Common myeloid progenitor, CD34-positive (primary cell): ENCODE measurements at regions not wholly inside any gene's neighbourhood (a gene's known extent, or its start where the extent isn't known, plus 50 kb on each side); places are given as distances from the start of the nearest gene placed in this dataset.
A peak's percentile ranks its signal among the peaks of the same experiment; 100 is the strongest.

Source experiments
- CTCF ChIA-PET: fragments of 350-600 bp; sonication (Branson Sonifier 250); formaldehyde crosslinking; loops from one replicate; lab custom pipeline; 2021; ENCODE audit warnings: antibody characterized with exemption; lab: Charles Lee
- POLR2A ChIA-PET: fragments of 350-600 bp; sonication (Branson Sonifier 250); formaldehyde crosslinking; loops from one replicate; lab custom pipeline; 2021; ENCODE audit warnings: antibody characterized with exemption; lab: Charles Lee
- DNase-seq, 3 donors: peaks; one replicate each; pipeline versions ENCODE4 v3.0.0 to v3.0.0-alpha.2; 2013
- H3K27ac ChIP-seq, 2 experiments: 1 replicate in 1 of 2; 2 replicates in 1 of 2; pipeline ENCODE4 v1.7.0; 2013; ENCODE audit warnings: inconsistent platforms in 2 of 2, low read length in 2 of 2, mild to moderate bottlenecking in 2 of 2, low read depth in 1 of 2, moderate library complexity in 1 of 2; ENCODE audit not compliant: severe bottlenecking in 2 of 2, insufficient read depth in 1 of 2, poor library complexity in 1 of 2
- H3K27me3 ChIP-seq, 5 experiments: replicated peaks in 2 of 5; 1 replicate in 3 of 5; 2 replicates in 2 of 5; pipeline versions ENCODE4 v1.6.1 to v1.7.0; 2013; ENCODE audit warnings: low read length in 4 of 5, mild to moderate bottlenecking in 2 of 5, moderate library complexity in 2 of 5, inconsistent platforms in 1 of 5; ENCODE audit not compliant: insufficient read depth in 5 of 5, control insufficient read depth in 4 of 5
- H3K36me3 ChIP-seq, 4 experiments: 1 replicate in 2 of 4; 2 replicates in 2 of 4; pipeline versions ENCODE4 v1.6.1 to v1.7.0; 2013; ENCODE audit warnings: low read length in 3 of 4, control low read depth in 1 of 4, mild to moderate bottlenecking in 1 of 4; ENCODE audit not compliant: control insufficient read depth in 4 of 4, insufficient read depth in 4 of 4
- H3K4me1 ChIP-seq, 4 experiments: 1 replicate in 3 of 4; 2 replicates in 1 of 4; pipeline versions ENCODE4 v1.6.1 to v1.7.1; 2013; ENCODE audit warnings: low read length in 3 of 4, mild to moderate bottlenecking in 3 of 4, control low read depth in 1 of 4, inconsistent platforms in 1 of 4, moderate library complexity in 1 of 4; ENCODE audit not compliant: control insufficient read depth in 4 of 4, insufficient read depth in 4 of 4; ENCODE audit errors: control extremely low read depth in 1 of 4
- H3K4me3 ChIP-seq, 7 experiments: 1 replicate in 4 of 7; 2 replicates in 3 of 7; pipeline versions ENCODE4 v1.5.1 to v1.7.0; 2013; ENCODE audit warnings: mild to moderate bottlenecking in 7 of 7, low read length in 6 of 7, moderate library complexity in 6 of 7, inconsistent platforms in 2 of 7, low read depth in 2 of 7, control low read depth in 1 of 7; ENCODE audit not compliant: insufficient read depth in 4 of 7, control insufficient read depth in 1 of 7; ENCODE audit errors: extremely low read depth in 1 of 7
- H3K9me3 ChIP-seq, 5 experiments: 1 replicate in 4 of 5; 2 replicates in 1 of 5; pipeline versions ENCODE4 v1.6.1 to v1.7.1; 2013; ENCODE audit warnings: low read length in 4 of 5, mild to moderate bottlenecking in 2 of 5, inconsistent platforms in 1 of 5, low read depth in 1 of 5, moderate library complexity in 1 of 5; ENCODE audit not compliant: control insufficient read depth in 4 of 5, insufficient read depth in 2 of 5; ENCODE audit errors: control extremely low read depth in 1 of 5
- WGBS: methylation state at CpG from one replicate; pipeline ENCODE4 v1.1.5; 2013; ENCODE audit not compliant: insufficient coverage; 5-methylcytosine and 5-hydroxymethylcytosine counted together

DNA sequence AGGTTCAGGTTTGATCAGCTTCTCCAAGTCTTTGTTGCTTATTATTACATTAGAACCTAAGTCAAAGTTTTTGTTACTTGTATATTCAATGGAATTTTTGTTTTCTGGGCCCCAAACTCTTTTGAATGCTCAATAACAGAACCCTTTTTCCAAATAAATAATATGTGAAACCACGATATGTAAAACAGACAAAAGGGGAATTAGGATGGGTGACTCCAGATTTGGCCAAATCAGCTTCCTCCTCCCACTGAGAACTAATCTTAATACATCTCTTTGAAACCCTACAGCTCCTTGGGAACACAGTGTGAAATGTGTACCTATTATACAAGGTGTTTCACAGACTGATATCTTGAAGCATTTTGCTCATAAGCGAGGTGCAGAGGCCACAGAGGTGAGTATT, 67.0 kb upstream of the TNFSF18 start:
- Histone ChIP-seq H3K36me3 (no peaks in the 10 kb centered on the region), H3K27ac (no peak overlapping the region), H3K4me1 (peaks cover 0 to 7% (median 2%) of the 10 kb centered on the region in 4 experiments), H3K4me3 (no peak overlapping the region), H3K27me3 (no peaks in the 10 kb centered on the region), H3K9me3 (peaks cover 0 to 2% (median 0%) of the 10 kb centered on the region in 5 experiments)
- ChIA-PET CTCF (interaction anchor here (0.6 kb wide), 1 partner anchor 29 kb away, joined by 3 read pairs; no protein-coding TSS in a partner anchor), POLR2A (no interaction called here)
- WGBS: 100% methylated on average over 1 of the region's 2 CpGs
- DNase-seq: no peak

DNA sequence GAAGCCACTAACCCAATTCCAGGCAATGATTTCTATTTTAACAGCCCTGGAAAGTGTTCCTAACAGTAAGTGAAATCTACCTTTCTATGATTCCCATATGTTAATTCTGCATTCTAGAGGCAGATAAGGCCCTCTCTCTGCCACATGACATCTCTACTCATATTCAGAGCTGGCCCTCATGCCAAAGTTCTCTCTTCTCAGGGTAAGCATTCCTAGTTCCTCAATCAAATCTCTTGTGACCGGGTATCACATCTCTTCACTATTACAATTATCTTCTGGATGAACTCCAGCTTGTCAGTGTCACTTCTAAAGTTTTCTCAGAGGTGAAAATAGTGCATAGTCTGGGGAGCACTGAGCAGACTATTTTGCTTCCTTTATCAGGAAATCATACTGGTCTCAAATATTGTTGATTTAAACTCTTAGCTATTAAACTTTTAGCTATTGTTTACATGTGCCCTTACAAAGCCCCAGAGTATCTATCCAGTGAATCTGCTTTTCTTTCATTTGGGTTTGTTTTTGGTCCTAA, 66.4 kb upstream of the TNFSF18 start:
- WGBS: no CpG with 5 or more reads among the region's 1 CpG
- H3K4me3 ChIP-seq: no peak overlapping the region
- H3K36me3 ChIP-seq: no peaks in the 10 kb centered on the region
- ChIA-PET CTCF (interaction anchor here (0.6 kb wide), 1 partner anchor 30 kb away, joined by 3 read pairs; no protein-coding TSS in a partner anchor), POLR2A (no interaction called here)
- no peaks in the 10 kb centered on the region for H3K27me3 ChIP-seq
- H3K9me3 ChIP-seq: peaks cover 0 to 2% (median 0%) of the 10 kb centered on the region in 5 experiments
- no peak overlapping the region for H3K27ac ChIP-seq
- peaks cover 0 to 2% (median under 1%) of the 10 kb centered on the region in 4 experiments for H3K4me1 ChIP-seq
- DNase-seq: no peak

DNA sequence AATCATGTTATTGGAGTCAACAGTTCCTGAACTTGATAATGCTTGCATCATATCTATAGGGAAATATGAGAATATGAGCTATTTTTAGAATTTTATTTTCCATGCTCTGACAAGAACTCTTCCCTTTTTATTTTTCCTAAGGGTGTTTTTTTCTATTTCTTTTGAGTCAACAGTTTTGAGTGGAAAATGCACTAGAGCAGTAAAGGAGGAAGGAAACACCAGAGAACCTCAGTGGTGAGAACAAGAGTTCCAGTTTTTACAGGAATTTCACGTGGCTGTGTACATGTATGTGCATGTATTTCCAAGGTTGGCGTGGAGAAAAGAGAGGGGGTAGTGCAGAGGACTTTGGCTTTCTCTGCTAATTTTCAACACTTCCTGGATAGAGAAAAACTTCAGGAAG, 63.6 kb upstream of the TNFSF18 start:
- H3K4me3 ChIP-seq: no peak overlapping the region
- H3K36me3 ChIP-seq: no peaks in the 10 kb centered on the region
- 44% methylated on average over 2 of the region's 2 CpGs for WGBS
- H3K9me3 ChIP-seq: no peaks in the 10 kb centered on the region
- DNase-seq: no peak
- no peaks in the 10 kb centered on the region for H3K27me3 ChIP-seq
- no peak overlapping the region for H3K27ac ChIP-seq
- CTCF ChIA-PET: interaction anchor here (1.0 to 1.1 kb wide), 2 partner anchors 9 to 39 kb away, joined by 3 read pairs; no protein-coding TSS in a partner anchor
- POLR2A ChIA-PET: no interaction called here
- H3K4me1 ChIP-seq: peaks cover 0 to 3% (median under 1%) of the 10 kb centered on the region in 4 experiments

DNA sequence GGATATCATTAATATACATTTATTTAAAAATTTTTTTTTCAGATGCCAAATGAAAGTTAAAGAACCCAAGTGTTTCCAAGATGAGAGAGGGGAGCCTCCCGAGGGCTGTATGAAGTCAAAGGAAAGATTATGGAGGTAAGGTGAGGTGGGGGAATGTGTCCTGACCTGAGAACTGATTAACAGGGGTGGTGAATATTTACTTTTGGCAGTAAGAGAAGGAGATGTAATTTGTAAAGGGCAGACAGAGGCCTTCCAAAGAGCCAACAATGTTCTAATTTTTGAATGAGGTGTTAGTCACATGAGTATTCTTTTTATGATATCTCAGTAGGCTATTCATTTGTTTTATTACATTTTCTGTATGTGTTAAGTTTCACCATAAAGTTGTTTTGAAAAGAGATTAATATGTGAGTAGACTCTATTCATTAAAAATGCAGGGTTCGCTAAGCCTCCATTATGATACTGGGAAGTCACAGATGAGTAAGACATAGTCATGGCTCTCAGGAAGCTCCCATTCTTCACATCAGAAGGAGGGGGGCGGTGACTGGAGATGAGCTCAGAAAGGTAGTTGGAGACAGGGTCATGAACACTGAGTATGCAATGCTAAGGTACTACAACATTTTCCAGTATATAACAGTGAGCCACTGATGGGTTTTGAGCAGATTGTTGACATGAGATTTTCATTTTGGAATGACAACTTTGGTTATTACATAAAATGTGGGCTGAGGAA, 62.4 kb upstream of the TNFSF18 start:
- Histone ChIP-seq H3K27me3 (no peaks in the 10 kb centered on the region), H3K36me3 (no peaks in the 10 kb centered on the region), H3K4me1 (peaks cover 0 to 3% (median under 1%) of the 10 kb centered on the region in 4 experiments), H3K9me3 (peaks cover 0 to 9% (median 7%) of the 10 kb centered on the region in 5 experiments), H3K4me3 (no peak overlapping the region), H3K27ac (no peak overlapping the region)
- 95% methylated on average over 2 of the region's 3 CpGs for WGBS
- POLR2A ChIA-PET: interaction anchor here (0.6 kb wide), 1 partner anchor 13 kb away, joined by 3 read pairs; no protein-coding TSS in a partner anchor
- DNase-seq: no peak
- CTCF ChIA-PET: interaction anchor here (1.0 to 1.1 kb wide), 2 partner anchors 10 to 40 kb away, joined by 3 read pairs; no protein-coding TSS in a partner anchor

DNA sequence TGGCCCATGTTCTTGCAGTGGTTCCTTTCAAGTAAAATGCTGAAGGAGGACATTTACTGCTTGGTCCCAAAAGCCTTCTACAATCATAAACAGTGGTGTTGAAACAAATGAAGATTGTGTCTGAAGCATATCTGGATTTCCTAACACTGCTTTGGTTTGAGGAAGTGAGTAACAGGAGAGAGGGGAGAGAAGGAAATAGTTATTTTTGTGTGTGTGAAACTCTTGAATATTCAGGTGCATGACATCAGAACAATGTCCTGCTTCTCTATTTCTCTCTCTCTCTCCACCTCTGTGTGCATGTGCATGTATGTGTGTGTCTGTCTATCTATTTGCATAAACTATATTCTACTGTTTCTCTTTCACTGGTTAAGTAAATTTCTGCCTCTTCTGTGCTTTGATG, 61.4 kb upstream of the TNFSF18 start:
- H3K9me3 ChIP-seq: peaks cover 3 to 14% (median 10%) of the 10 kb centered on the region in 5 experiments
- ChIA-PET POLR2A (no interaction called here), CTCF (no interaction called here)
- peak; percentile 13 to 63 (median 43) for DNase-seq
- H3K4me1 ChIP-seq: peaks cover 0 to 3% (median under 1%) of the 10 kb centered on the region in 4 experiments
- H3K4me3 ChIP-seq: no peak overlapping the region
- no peak overlapping the region for H3K27ac ChIP-seq
- no peaks in the 10 kb centered on the region for H3K27me3 ChIP-seq
- no peaks in the 10 kb centered on the region for H3K36me3 ChIP-seq

DNA sequence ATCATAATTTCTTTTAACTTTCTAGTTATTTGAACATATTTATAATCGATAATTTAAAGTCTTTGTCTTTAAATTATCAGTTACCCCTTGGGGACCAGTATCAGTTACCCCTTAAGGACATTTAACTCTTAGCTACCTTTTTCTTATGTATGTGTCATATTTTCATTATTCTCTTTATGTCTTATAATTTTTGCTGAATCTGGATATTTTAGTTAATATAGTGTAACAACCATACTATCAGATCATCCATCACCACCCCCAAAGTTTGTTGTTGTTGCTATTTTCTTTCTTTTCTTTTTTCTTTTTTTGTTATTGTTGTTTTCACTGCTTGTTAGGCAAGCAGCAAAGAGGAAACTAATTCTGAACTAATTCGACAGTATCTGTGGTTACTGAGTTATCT, 57.0 kb upstream of the TNFSF18 start:
- Histone ChIP-seq H3K9me3 (peaks cover 6 to 33% (median 21%) of the 10 kb centered on the region in 5 experiments), H3K27me3 (no peaks in the 10 kb centered on the region), H3K36me3 (no peaks in the 10 kb centered on the region), H3K4me1 (peaks cover 0 to 3% (median under 1%) of the 10 kb centered on the region in 4 experiments), H3K4me3 (no peak overlapping the region), H3K27ac (no peak overlapping the region)
- WGBS: no CpG with 5 or more reads among the region's 2 CpGs
- ChIA-PET POLR2A (no interaction called here), CTCF (no interaction called here)
- no peak for DNase-seq

DNA sequence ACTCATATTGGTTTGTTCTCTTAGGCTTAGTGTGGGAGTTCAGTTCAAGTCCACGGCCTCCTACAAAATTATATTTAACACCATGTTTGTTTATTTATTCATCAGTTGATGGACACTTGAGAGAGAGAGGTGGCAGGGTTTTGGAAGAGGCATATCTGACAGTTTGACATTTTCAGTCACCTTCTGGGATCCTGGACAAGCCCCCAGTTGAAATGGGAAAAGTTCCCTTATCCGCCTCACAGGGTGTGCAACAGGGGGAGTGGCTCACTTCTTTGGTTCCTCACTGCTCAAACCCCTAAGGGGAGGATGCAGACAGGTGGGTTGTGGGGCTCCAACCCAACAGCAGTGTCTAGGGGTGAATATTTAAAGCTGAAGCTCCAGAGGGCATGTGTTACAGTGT, 52.3 kb upstream of the TNFSF18 start:
- DNase-seq: no peak

More for the DNA sequence above, 52.3 kb upstream of the TNFSF18 start:
- H3K9me3 ChIP-seq: peaks cover 0 to 26% (median 13%) of the 10 kb centered on the region in 5 experiments
- H3K27ac ChIP-seq: no peak overlapping the region
- CTCF ChIA-PET: no interaction called here
- no peaks in the 10 kb centered on the region for H3K4me1 ChIP-seq
- no peaks in the 10 kb centered on the region for H3K36me3 ChIP-seq
- no peak overlapping the region for H3K4me3 ChIP-seq
- 100% methylated on average over 1 of the region's 2 CpGs for WGBS
- POLR2A ChIA-PET: no interaction called here
- H3K27me3 ChIP-seq: no peaks in the 10 kb centered on the region
